ENCODE measurements at regions not wholly inside any gene's neighbourhood (a gene's known extent, or its start where the extent isn't known, plus 50 kb on each side); places are given as distances from the start of the nearest gene placed in this dataset.

GRCh38 chr2:41877114-41877678 is 170.6 kb upstream of the PKDCC start:
- Histone ChIP-seq H3K27me3 (ENCODE audit: insufficient read depth, low read length) (no peaks in the 10 kb centered on the region), H3K4me2 (ENCODE audit: low read length) (no peak overlapping the region), H3K36me3 (ENCODE audit: insufficient read depth, low read length) (no peaks in the 10 kb centered on the region), H2AFZ (ENCODE audit: low read depth, low read length) (no peak overlapping the region), H4K20me1 (ENCODE audit: insufficient read depth, low read length) (no peaks in the 10 kb centered on the region), H3K4me1 (ENCODE audit: insufficient read depth, low read length) (peaks cover 10% of the 10 kb centered on the region), H3K9ac (ENCODE audit: low read length) (no peak overlapping the region), H3K9me3 (ENCODE audit: insufficient read depth, low read depth, low read length) (no peaks in the 10 kb centered on the region), H3K4me3 (ENCODE audit: insufficient read depth, low read depth, low read length) (no peak overlapping the region), H3K27ac (ENCODE audit: low read depth, low read length) (no peak overlapping the region), H3K79me2 (ENCODE audit: insufficient read depth, low read length) (no peaks in the 10 kb centered on the region)
- DNase-seq (ENCODE audit: low read depth) (no peak), FAIRE-seq (no peak)
- Mint-ChIP-seq H3K27ac (ENCODE audit: unreplicated experiment) (no peak overlapping the region), H3K9me3 (ENCODE audit: unreplicated experiment) (no peaks in the 10 kb centered on the region), H3K4me1 (ENCODE audit: low read depth, unreplicated experiment) (peaks cover 27% of the 10 kb centered on the region), H3K4me3 (ENCODE audit: unreplicated experiment) (no peak overlapping the region), H3K27me3 (ENCODE audit: low read depth, unreplicated experiment) (peaks cover 9% of the 10 kb centered on the region), H3K36me3 (ENCODE audit: low read depth, unreplicated experiment) (no peaks in the 10 kb centered on the region)
- TF ChIP-seq, protein P1, sequence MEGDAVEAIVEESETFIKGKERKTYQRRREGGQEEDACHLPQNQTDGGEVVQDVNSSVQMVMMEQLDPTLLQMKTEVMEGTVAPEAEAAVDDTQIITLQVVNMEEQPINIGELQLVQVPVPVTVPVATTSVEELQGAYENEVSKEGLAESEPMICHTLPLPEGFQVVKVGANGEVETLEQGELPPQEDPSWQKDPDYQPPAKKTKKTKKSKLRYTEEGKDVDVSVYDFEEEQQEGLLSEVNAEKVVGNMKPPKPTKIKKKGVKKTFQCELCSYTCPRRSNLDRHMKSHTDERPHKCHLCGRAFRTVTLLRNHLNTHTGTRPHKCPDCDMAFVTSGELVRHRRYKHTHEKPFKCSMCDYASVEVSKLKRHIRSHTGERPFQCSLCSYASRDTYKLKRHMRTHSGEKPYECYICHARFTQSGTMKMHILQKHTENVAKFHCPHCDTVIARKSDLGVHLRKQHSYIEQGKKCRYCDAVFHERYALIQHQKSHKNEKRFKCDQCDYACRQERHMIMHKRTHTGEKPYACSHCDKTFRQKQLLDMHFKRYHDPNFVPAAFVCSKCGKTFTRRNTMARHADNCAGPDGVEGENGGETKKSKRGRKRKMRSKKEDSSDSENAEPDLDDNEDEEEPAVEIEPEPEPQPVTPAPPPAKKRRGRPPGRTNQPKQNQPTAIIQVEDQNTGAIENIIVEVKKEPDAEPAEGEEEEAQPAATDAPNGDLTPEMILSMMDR (IDR thresholded peaks at IDR 0.05; ENCODE audit: insufficient read depth, low read depth, low read length) = no peak
- TF ChIP-seq EZH2 (IDR thresholded peaks at IDR 0.05; ENCODE audit: insufficient read depth, low read length) = no peak

DNA sequence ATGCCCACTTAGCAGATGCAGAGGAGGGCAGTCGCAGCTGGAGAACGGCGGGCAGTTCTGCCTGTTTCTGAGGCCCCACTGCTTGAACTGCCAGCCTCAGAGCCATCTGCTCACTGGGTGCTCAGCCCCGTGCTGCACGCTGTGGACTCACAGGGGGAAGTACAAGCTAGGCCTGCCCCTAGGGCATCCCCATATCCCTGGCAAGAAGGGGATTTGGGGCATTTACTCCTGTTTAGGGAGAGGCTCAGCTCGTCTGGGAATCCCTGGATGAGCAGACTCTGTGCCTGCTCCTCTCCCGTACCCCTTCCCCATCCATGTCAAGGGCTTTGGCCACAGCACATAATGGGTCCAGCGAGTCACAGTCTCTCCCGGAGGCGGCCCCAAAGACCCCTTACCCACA is 169.8 kb upstream of the PKDCC start:
- H3K4me2 ChIP-seq (ENCODE audit: low read length) = no peak overlapping the region
- no peak overlapping the region for H2AFZ ChIP-seq (ENCODE audit: low read depth, low read length)
- Mint-ChIP-seq H3K4me3 (ENCODE audit: unreplicated experiment) (no peak overlapping the region), H3K9me3 (ENCODE audit: unreplicated experiment) (no peaks in the 10 kb centered on the region), H3K27me3 (ENCODE audit: low read depth, unreplicated experiment) (peaks cover 9% of the 10 kb centered on the region), H3K4me1 (ENCODE audit: low read depth, unreplicated experiment) (peaks cover 19% of the 10 kb centered on the region), H3K36me3 (ENCODE audit: low read depth, unreplicated experiment) (no peaks in the 10 kb centered on the region), H3K27ac (ENCODE audit: unreplicated experiment) (no peak overlapping the region)
- no peaks in the 10 kb centered on the region for H3K9me3 ChIP-seq (ENCODE audit: insufficient read depth, low read depth, low read length)
- peaks cover 4% of the 10 kb centered on the region for H3K4me1 ChIP-seq (ENCODE audit: insufficient read depth, low read length)
- no peaks in the 10 kb centered on the region for H3K36me3 ChIP-seq (ENCODE audit: insufficient read depth, low read length)
- no peak overlapping the region for H3K9ac ChIP-seq (ENCODE audit: low read length)
- TF ChIP-seq, protein P1 (IDR thresholded peaks at IDR 0.05; ENCODE audit: insufficient read depth, low read depth, low read length) = no peak
- no peaks in the 10 kb centered on the region for H4K20me1 ChIP-seq (ENCODE audit: insufficient read depth, low read length)
- no peak for DNase-seq (ENCODE audit: low read depth)
- no peaks in the 10 kb centered on the region for H3K27me3 ChIP-seq (ENCODE audit: insufficient read depth, low read length)
- no peak overlapping the region for H3K4me3 ChIP-seq (ENCODE audit: insufficient read depth, low read depth, low read length)
- H3K79me2 ChIP-seq (ENCODE audit: insufficient read depth, low read length) = no peaks in the 10 kb centered on the region
- FAIRE-seq = no peak
- no peak overlapping the region for H3K27ac ChIP-seq (ENCODE audit: low read depth, low read length)

- Histone ChIP-seq H3K4me2 (ENCODE audit: low read length) (no peak overlapping the region), H3K27ac (ENCODE audit: low read depth, low read length) (no peak overlapping the region), H3K27me3 (ENCODE audit: insufficient read depth, low read length) (no peaks in the 10 kb centered on the region), H4K20me1 (ENCODE audit: insufficient read depth, low read length) (no peaks in the 10 kb centered on the region), H3K9ac (ENCODE audit: low read length) (no peak overlapping the region), H3K36me3 (ENCODE audit: insufficient read depth, low read length) (no peaks in the 10 kb centered on the region), H3K79me2 (ENCODE audit: insufficient read depth, low read length) (no peaks in the 10 kb centered on the region), H3K9me3 (ENCODE audit: insufficient read depth, low read depth, low read length) (no peaks in the 10 kb centered on the region), H3K4me1 (ENCODE audit: insufficient read depth, low read length) (no peaks in the 10 kb centered on the region), H3K4me3 (ENCODE audit: insufficient read depth, low read depth, low read length) (no peak overlapping the region), H2AFZ (ENCODE audit: low read depth, low read length) (no peak overlapping the region)
- Mint-ChIP-seq H3K4me3 (ENCODE audit: unreplicated experiment) (no peak overlapping the region), H3K27me3 (ENCODE audit: low read depth, unreplicated experiment) (peaks cover 11% of the 10 kb centered on the region), H3K27ac (ENCODE audit: unreplicated experiment) (no peak overlapping the region), H3K4me1 (ENCODE audit: low read depth, unreplicated experiment) (peaks cover 16% of the 10 kb centered on the region), H3K36me3 (ENCODE audit: low read depth, unreplicated experiment) (no peaks in the 10 kb centered on the region), H3K9me3 (ENCODE audit: unreplicated experiment) (no peaks in the 10 kb centered on the region)
- no peak for DNase-seq (ENCODE audit: low read depth)
- TF ChIP-seq, protein P1 (IDR thresholded peaks at IDR 0.05; ENCODE audit: insufficient read depth, low read depth, low read length) = no peak
- no peak for TF ChIP-seq EZH2 (IDR thresholded peaks at IDR 0.05; ENCODE audit: insufficient read depth, low read length)
- FAIRE-seq = no peak
These were observed 169.0 kb upstream of the PKDCC start for GRCh38 chr2:41878716-41879234.

Measured in astrocyte (in vitro differentiated cells and primary cell).